GM19438 (cell line): ENCODE measurements at regions not wholly inside any gene's neighbourhood (a gene's known extent, or its start where the extent isn't known, plus 50 kb on each side); places are given as distances from the start of the nearest gene placed in this dataset.

ENCODE experiments used
- ATAC-seq: cut with Tn5 transposase; IDR thresholded peaks from one replicate; pipeline ENCODE4 v1.9.1; 2021; ENCODE audit warnings: low read depth; ENCODE audit not compliant: unreplicated experiment

- ATAC-seq, result no peak
Measured at GRCh38 chr12:131369094-131369845, 341.6 kb upstream of the SFSWAP start.

DNA sequence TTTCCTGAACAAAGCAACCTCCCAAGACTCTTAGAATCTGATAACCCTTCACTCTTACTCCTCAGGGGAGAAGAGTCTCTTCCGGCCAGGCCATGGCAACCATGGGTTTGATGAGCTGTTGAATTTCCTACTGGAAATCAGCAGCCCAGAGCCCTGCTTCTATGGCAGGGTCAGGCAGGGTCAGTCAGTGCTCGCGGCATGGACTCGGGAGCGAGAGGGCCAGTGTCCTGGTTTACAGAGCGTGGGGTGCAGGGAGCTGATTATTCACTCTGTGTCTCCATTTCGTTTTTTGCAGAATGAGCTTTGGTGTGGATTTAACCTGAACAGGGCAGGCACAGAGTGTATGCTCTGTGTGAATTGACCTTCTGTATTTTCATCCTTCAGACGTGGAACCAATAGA is 340.6 kb upstream of the SFSWAP start:
- ATAC-seq, result no peak

- ATAC-seq, result no peak
Measured at GRCh38 chr12:131370791-131371347, 340.0 kb upstream of the SFSWAP start.

DNA sequence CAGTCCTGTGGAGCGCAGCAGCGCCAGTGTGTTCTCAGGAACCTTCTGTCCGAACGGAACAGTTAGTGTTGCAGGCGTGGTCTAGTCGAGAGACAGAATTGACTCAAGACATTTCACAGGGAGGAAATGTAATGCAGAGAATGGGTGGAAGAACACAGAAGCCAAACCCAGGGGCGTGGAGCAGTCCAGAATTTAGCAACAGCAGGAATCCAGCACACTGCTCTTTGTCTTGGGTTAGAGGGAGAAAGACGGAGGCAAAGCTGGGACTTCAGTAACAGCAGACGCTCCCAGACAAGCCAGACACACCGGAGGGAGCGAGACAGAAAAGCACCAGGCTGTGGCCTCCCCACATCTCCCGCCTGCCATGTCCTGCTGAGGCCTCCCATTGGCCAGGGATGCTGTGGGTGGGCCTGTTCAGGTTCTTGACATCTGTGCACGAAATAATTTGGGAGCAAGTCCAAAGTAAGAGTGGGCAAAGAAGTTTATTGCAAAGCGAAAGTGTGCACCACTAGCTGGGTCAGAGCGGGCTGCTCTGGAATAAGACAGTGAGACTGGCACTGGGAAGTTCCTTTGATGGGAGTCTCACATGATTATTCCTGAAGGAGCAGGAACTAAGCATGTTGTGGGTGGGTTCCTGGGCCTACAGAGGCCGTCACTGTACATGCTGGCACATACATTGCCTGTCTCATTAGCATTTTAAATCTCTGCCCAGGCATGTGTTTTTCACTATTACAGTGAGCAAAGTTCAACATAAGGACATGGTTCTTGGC is 339.3 kb upstream of the SFSWAP start:
- ATAC-seq, result no peak

DNA sequence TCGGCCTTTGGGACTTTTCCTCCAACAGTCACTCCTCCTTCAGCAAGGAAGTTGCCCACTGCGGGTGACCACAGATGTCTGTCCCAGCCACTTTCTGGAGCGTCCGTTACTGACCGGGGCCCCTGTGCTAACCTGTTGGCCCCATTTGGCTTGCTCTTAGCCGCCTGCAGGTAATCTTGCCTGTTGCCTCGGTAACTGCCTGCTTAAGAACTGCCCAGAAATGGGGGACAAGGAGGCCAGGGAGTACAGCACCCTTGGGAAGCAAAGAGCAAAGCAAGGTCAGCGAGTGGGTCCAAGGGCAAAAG is 338.8 kb upstream of the SFSWAP start:
- no peak for ATAC-seq

DNA sequence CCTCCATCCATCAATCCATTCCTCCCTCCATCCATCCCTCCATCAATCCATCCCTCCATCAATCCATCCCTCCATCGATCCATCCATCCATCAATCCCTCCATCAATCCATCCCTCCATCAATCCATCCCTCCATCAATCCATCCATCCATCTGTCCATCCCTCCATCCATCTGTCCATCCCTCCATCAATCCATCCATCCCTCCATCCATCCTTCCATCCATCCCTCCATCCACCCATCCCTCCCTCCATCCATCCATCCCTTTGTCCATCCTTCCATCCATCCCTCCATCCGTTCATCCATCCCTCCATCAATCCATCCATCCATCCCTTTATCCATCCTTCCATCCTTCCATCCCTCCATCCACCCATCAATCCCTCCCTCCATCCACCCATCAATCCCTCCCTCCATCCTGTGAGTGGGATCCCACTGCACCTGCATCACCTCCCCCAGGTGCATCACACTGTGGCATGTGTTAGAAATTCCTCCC is 338.1 kb upstream of the SFSWAP start:
- ATAC-seq, result no peak

GRCh38 chr12:131375261-131375971 is 335.5 kb upstream of the SFSWAP start:
- no peak for ATAC-seq

GRCh38 chr12:131375972-131376345 is 334.9 kb upstream of the SFSWAP start:
- no peak for ATAC-seq

DNA sequence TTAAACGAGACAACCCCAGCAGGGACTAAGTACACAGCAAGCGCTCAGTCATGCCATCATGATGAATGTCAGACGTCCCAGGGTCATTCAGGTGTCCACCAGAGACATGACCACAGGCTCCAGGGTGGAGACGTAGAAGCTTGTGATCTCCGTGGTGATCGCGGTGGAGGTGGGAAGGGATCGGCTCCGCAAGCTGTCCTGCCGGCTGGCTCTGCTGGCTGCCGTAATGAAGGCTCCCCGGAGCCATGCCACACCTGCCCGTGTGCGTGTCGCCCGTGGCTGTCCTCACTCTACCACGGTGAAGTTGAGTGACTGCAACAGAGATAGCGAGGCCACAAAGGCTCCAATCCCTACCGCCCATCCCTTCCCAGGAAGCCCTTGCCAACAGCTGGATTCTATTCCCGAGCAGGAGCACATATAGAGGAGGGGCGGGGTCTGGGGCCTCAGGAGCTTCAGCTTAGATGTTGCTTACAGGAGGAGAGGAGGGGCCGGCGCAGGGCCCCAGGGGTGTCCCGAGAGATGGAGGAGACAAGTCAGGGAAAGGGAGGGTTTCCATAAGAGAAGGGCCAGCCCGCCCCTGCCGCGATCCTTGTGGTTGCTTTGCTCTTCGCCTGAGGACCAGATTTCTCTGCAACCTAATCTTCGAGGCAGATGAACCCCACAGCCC is 332.6 kb upstream of the SFSWAP start:
- ATAC-seq, result no peak

DNA sequence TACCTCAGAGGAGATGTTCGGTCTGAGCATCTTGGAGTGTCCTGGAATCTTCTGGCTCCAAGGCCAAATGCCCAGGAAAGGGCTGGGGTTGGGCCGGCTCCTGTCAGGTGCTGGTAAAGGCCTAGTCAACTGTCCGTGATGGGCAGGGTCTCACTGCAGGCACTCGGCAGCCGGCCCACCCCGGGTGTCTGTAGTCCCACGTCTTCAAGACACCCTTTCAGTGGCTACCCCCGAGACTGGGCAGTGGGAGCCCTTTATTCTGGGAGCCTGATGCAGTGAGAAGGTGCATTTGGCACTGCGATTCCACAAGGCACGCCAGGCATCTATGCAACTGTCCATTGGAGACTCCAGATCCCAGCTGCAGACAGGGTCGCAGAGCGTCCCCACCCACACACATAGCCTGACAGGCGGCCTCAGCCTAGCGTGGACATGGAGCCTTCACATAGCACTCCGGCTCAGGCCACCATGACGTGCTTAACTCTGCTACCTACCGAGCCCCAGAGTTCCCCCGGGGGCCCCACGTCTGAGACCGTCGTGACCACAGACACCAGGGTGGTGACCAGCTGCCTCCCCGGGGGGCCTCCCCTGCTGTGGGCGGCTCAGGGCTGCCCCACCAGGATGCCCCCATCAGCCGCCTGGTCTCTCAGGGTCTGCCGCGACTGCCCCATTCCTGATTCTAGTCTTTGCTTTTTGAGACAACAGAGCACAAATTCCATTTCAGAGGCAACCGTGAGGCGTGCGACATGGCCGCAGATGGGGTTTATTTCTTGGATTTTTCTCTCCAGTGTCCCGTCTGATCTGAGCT is 331.8 kb upstream of the SFSWAP start:
- ATAC-seq, result no peak

DNA sequence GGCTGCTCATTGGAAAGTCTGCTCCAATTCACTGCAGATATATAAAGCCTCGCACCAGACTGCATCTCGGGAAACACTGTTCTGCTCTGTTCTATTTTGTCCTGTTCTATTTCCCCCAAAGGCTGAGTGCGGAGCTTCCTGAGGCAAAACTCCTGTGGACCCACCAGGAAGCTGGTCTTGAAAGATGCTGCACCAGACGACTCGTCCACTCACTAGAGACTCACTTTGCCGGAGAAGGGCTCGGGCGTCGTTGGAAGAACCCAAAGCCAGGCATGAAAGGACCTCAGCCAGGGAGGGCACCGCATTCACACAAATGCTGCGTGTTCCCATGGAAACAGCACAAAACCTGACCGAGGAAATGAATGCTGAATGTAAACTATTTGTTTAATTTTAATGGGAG is 331.2 kb upstream of the SFSWAP start:
- no peak for ATAC-seq

DNA sequence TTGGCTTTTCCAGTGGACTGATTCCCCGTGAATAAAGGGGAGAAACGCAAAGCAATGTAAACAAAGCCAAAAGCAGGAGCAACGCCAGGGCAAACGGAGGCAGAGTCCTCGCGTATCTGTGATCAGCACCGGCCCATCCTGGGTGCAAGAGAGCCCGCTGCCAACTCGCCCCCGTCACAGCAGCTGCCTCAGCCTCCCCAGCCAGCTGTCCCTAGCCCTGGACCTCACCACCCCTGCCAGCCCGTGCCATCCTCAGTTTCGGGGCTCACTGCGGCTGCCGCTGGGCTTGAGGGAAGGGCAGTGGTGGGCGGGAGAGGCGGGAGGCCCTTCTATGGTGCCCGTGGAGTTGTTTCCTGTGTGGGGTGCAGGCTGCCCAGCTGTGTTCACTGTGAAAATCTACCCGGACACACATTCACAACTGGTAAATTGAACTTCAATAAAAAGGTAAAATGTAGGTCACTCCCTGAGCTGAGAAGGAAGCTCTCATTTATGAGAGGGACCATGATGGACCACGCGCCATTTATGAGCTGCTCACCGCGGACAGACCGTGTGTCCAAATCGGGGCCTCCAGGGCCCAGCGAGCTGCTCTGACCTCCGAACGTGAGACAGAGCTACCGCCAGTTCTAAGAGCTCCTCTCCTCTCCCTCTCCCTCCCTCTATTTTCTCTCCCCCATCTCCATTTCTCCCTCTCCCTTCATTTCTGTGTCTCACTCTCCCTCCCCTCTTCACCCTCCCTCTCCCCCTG is 330.5 kb upstream of the SFSWAP start:
- no peak for ATAC-seq

DNA sequence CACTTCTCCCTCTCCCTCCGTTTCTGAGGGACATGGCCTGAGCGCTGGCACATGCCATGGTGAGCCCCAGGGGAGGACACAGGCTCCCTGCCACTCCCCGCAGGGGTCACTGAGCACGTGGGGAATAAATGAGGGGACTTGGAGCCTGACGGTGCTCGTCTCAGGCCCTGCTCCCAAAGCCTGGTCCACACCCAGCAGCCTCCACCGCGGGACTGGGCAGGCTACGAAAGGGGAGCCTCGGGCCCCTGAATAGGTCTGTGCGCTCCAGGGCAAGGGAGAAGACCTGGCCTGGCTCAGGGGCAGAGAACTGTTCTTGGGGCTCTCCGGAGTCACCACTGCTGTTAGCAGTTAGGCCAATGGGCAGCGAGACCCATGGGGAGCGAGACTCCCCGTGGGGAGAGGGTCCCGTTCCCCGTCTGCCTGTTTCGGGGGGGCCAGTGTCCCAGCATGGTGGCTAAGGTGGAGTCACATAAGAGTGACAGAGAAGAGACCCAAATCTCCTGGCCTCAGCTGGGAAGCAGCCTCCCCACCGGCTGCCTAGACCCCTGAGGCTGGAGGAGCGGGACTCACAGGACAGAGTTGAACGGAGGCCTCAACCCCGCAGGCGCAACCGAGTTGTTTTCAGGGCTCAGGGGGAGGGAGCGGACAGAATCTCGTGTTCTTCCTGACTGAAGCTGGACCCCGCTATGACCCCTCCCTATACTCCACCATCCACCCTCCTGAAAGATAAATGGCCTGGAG is 329.8 kb upstream of the SFSWAP start:
- ATAC-seq, result no peak

GRCh38 chr12:131381716-131382430 is 329.0 kb upstream of the SFSWAP start:
- ATAC-seq, result no peak

DNA sequence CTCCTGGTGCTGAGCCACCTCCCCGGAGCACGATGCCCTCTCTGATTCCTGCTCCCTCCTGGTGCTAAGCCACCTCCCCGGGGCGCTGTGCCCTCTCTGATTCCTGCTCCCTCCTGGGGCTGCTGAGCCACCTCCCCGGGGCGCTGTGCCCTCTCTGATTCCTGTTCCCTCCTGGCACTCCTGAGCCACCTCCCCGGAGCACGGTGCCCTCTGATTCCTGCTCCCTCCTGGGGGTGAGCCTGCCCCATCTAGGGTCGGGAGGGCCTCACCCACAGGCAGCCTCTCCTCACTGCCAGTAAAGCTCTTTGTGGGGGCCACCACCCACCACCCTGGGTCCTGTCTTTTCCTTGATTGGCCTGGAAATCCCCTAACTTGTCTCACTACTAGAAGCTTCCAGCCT is 327.6 kb upstream of the SFSWAP start:
- no peak for ATAC-seq

DNA sequence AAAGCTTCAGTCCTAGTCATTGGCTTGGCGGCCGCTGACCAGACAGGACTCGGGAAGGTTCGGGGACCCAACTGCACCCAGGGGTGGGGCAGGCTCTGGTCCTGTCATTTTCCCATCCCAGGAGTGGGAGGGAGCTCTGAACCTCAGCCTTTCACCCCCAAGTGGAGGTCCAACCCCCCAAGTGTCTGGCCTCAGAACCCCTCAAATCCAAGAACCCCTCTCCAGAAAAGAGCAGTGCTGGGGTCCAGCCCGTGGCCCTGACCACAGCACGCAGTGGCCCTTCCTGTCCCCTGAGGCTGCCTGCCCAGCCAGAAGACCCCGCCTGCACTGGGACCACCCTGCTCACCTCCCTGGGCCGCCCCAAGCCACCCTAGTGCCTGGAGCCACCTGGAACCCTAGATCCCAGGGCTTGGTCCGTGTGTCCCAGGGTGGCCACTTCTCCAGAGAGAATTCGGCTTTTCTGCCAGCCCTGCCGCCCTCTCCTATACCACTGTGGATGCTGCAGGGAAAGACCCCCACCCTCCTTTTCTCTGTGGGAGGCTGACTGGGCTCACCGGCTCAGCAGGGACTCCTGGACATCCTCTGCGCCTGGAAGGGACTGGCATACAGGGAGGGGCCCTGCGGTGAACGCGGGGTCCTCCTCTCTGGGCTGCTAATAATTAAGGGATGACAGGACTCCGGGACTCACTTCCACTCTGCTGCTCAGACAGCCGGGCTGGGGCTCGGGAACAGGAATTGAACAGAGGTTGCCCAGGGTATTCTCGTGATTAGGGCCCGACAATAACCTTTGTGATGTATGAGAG is 326.9 kb upstream of the SFSWAP start:
- no peak for ATAC-seq

DNA sequence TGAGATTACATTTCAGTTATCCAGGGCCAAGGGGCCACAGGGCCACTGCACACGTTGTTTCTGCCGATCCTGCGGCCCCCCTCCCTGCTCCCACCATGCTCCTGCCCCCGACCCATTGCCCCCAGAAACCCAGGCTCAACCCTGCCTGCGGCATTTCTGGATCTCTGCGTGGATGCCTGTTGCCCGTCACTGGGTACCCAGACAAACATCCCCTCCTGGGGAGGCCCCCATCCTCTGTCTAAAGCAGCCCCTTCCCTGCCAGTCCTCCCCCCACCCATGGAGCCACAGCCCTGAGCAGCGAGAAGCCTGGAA is 326.4 kb upstream of the SFSWAP start:
- ATAC-seq, result no peak
